Neural cell (in vitro differentiated cells): ENCODE measurements at regions not wholly inside any gene's neighbourhood (a gene's known extent, or its start where the extent isn't known, plus 50 kb on each side); places are given as distances from the start of the nearest gene placed in this dataset.

Source experiments
- H2AFZ ChIP-seq: fragments of 200-600, 300-800 bp; sonication (generic), shearing (Covaris generic); 2 replicates; pipeline ENCODE4 v1.6.0; 2014; ENCODE audit warnings: low read depth, mild to moderate bottlenecking, antibody characterized with exemption, low read length, moderate library complexity
- H3F3A ChIP-seq: fragments of 200-600 bp; shearing (Covaris generic); 2 replicates; pipeline ENCODE4 v1.6.1; 2016; ENCODE audit warnings: mild to moderate bottlenecking, moderate library complexity, mixed read lengths, antibody characterized with exemption, low read length; ENCODE audit not compliant: insufficient read depth, poor library complexity, severe bottlenecking
- H3K27ac ChIP-seq: fragments of 200-600, 300-800 bp; sonication (generic), shearing (Covaris generic); 2 replicates; pipeline ENCODE4 v1.5.1; 2014; ENCODE audit warnings: mild to moderate bottlenecking, low read length, moderate library complexity
- H3K27me3 ChIP-seq: fragments of 300-800, 200-600 bp; sonication (generic), shearing (Covaris generic); 2 replicates; pipeline ENCODE4 v1.6.0; 2014; ENCODE audit warnings: mild to moderate bottlenecking, low read depth, low read length, moderate library complexity; ENCODE audit not compliant: insufficient read depth
- H3K36me3 ChIP-seq: fragments of 300-800, 200-600 bp; sonication (generic), shearing (Covaris generic); 2 replicates; pipeline ENCODE4 v1.5.1; 2014; ENCODE audit warnings: mild to moderate bottlenecking, antibody characterized with exemption, low read length, moderate library complexity; ENCODE audit not compliant: insufficient read depth
- H3K4me2 ChIP-seq: fragments of 300-800, 200-600 bp; sonication (generic), shearing (Covaris generic); 2 replicates; pipeline ENCODE4 v1.6.0; 2014; ENCODE audit warnings: mild to moderate bottlenecking, low read length
- H3K4me3 ChIP-seq: fragments of 300-800, 200-600 bp; sonication (generic), shearing (Covaris generic); 2 replicates; pipeline ENCODE4 v1.5.1; 2014; ENCODE audit warnings: mild to moderate bottlenecking, low read length, moderate library complexity
- H3K79me2 ChIP-seq: fragments of 200-600 bp; shearing (Covaris generic); replicated peaks from 2 replicates; pipeline ENCODE4 v1.6.0; 2014; ENCODE audit warnings: mild to moderate bottlenecking, low read length, moderate library complexity; ENCODE audit not compliant: insufficient read depth
- H3K9ac ChIP-seq: fragments of 300-800, 200-600 bp; sonication (generic), shearing (Covaris generic); 2 replicates; pipeline ENCODE4 v1.6.1; 2016; ENCODE audit warnings: mild to moderate bottlenecking, low read length, mixed read lengths
- H3K9me2 ChIP-seq: fragments of 200-600 bp; shearing (Covaris generic); 2 replicates; pipeline ENCODE4 v1.6.1; 2016; ENCODE audit warnings: mild to moderate bottlenecking, low read length, mixed read lengths; ENCODE audit not compliant: insufficient read depth
- H3K9me3 ChIP-seq: fragments of 200-600, 300-800 bp; sonication (generic), shearing (Covaris generic); 2 replicates; pipeline ENCODE4 v1.6.1; 2016; ENCODE audit warnings: mild to moderate bottlenecking, mixed run types, low read length, moderate library complexity, mixed read lengths
- H4K20me1 ChIP-seq: fragments of 200-600 bp; shearing (Covaris generic); 2 replicates; pipeline ENCODE4 v1.6.1; 2016; ENCODE audit warnings: mild to moderate bottlenecking, mixed run types; ENCODE audit not compliant: insufficient read depth
- CTCF ChIP-seq: fragments of 450-650 bp; IDR thresholded peaks from 2 replicates; pipeline ENCODE4 v1.5.1; 2014; ENCODE audit warnings: antibody characterized with exemption, mild to moderate bottlenecking, moderate library complexity; ENCODE audit not compliant: poor library complexity, severe bottlenecking
- EP300 ChIP-seq: fragments of 450-650 bp; conservative IDR thresholded peaks from 2 replicates; pipeline ENCODE4 v1.6.1; 2014; ENCODE audit warnings: antibody characterized with exemption, mild to moderate bottlenecking, moderate library complexity; ENCODE audit not compliant: poor library complexity, severe bottlenecking
- EZH2 ChIP-seq: fragments of 200-600, 300-800 bp; shearing (Covaris generic), sonication (generic); IDR thresholded peaks from 2 replicates; pipeline ENCODE4 v1.6.1; 2014; ENCODE audit warnings: antibody characterized with exemption, low read length, borderline replicate concordance, mild to moderate bottlenecking; ENCODE audit not compliant: insufficient read depth, poor library complexity, severe bottlenecking
- MXI1 ChIP-seq: fragments of 450-650 bp; conservative IDR thresholded peaks from 2 replicates; pipeline ENCODE4 v1.6.1; 2014; ENCODE audit warnings: antibody characterized with exemption, mild to moderate bottlenecking; ENCODE audit not compliant: poor library complexity, severe bottlenecking
- POLR2AphosphoS5 ChIP-seq: IDR thresholded peaks from 2 replicates; pipeline ENCODE4 v1.6.1; 2012
- RAD21 ChIP-seq: fragments of 450-650 bp; conservative IDR thresholded peaks from 2 replicates; pipeline ENCODE4 v1.6.1; 2014; ENCODE audit warnings: antibody characterized with exemption, mild to moderate bottlenecking, moderate library complexity
- SMC3 ChIP-seq: fragments of 450-650 bp; conservative IDR thresholded peaks from 2 replicates; pipeline ENCODE4 v1.6.1; 2014; ENCODE audit warnings: antibody characterized with exemption, mild to moderate bottlenecking, moderate library complexity; ENCODE audit not compliant: poor library complexity
- TAF1 ChIP-seq: IDR thresholded peaks from 2 replicates; pipeline ENCODE4 v1.6.1; 2012; ENCODE audit warnings: low read depth
- TF ChIP-seq, protein P1 (sequence below): IDR thresholded peaks from 2 replicates; pipeline ENCODE4 v1.6.1; 2012; ENCODE audit warnings: borderline replicate concordance

DNA sequence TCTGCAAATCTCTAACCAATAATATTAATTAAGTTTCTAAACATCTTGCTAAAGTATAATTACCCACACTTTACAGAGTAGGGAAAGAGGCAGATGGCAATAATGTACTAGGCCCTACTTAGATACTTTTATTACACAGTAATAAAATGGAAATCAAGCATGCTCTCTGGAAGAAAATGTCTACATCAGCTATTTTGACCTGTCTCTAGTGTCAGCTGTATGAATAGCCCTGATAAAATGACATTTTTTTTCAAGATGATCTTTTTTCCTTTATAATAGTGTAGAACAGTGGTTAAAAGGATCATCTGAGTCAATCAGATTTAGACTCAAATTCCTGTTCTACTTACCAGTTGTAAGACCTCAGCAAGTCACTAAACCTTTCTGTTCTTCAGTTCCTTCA is 397.3 kb downstream of the GRB14 start:
- no peak overlapping the region for H2AFZ ChIP-seq
- H4K20me1 ChIP-seq = no peaks in the 10 kb centered on the region
- no peaks in the 10 kb centered on the region for H3K27me3 ChIP-seq
- H3K36me3 ChIP-seq = no peaks in the 10 kb centered on the region
- no peak overlapping the region for H3K27ac ChIP-seq
- no peak for TF ChIP-seq MXI1
- TF ChIP-seq EP300 = peak; percentile 62
- no peak overlapping the region for H3K4me2 ChIP-seq
- no peaks in the 10 kb centered on the region for H3K9me3 ChIP-seq
- no peaks in the 10 kb centered on the region for H3F3A ChIP-seq
- H3K4me3 ChIP-seq = no peak overlapping the region
- H3K79me2 ChIP-seq = no peaks in the 10 kb centered on the region
- no peak overlapping the region for H3K9ac ChIP-seq
- H3K9me2 ChIP-seq = no peaks in the 10 kb centered on the region

- Histone ChIP-seq H2AFZ (no peak overlapping the region), H3K27ac (no peak overlapping the region), H3K9me2 (no peaks in the 10 kb centered on the region), H3K4me2 (no peak overlapping the region), H3F3A (no peaks in the 10 kb centered on the region), H3K4me3 (no peak overlapping the region), H3K9ac (no peak overlapping the region), H3K36me3 (no peaks in the 10 kb centered on the region), H4K20me1 (no peaks in the 10 kb centered on the region), H3K27me3 (no peaks in the 10 kb centered on the region), H3K9me3 (no peaks in the 10 kb centered on the region), H3K79me2 (no peaks in the 10 kb centered on the region)
- TF ChIP-seq EZH2 = no peak
- no peak for TF ChIP-seq MXI1
- TF ChIP-seq EP300 = no peak
- no peak for TF ChIP-seq POLR2AphosphoS5
These were observed 399.8 kb downstream of the GRB14 start for GRCh38 chr2:164221473-164221872.

- Histone ChIP-seq H2AFZ (no peak overlapping the region), H3K27me3 (no peaks in the 10 kb centered on the region), H3K4me2 (no peak overlapping the region), H3K4me3 (no peak overlapping the region), H3K9me3 (no peaks in the 10 kb centered on the region), H3K27ac (no peak overlapping the region), H4K20me1 (no peaks in the 10 kb centered on the region), H3K9me2 (no peaks in the 10 kb centered on the region), H3F3A (no peaks in the 10 kb centered on the region), H3K79me2 (no peaks in the 10 kb centered on the region), H3K9ac (no peak overlapping the region), H3K36me3 (no peaks in the 10 kb centered on the region)
- no peak for TF ChIP-seq CTCF
- no peak for TF ChIP-seq EP300
- TF ChIP-seq EZH2 = no peak
- TF ChIP-seq MXI1 = no peak
- TF ChIP-seq POLR2AphosphoS5 = no peak
- no peak for TF ChIP-seq TAF1
- TF ChIP-seq, protein P1, sequence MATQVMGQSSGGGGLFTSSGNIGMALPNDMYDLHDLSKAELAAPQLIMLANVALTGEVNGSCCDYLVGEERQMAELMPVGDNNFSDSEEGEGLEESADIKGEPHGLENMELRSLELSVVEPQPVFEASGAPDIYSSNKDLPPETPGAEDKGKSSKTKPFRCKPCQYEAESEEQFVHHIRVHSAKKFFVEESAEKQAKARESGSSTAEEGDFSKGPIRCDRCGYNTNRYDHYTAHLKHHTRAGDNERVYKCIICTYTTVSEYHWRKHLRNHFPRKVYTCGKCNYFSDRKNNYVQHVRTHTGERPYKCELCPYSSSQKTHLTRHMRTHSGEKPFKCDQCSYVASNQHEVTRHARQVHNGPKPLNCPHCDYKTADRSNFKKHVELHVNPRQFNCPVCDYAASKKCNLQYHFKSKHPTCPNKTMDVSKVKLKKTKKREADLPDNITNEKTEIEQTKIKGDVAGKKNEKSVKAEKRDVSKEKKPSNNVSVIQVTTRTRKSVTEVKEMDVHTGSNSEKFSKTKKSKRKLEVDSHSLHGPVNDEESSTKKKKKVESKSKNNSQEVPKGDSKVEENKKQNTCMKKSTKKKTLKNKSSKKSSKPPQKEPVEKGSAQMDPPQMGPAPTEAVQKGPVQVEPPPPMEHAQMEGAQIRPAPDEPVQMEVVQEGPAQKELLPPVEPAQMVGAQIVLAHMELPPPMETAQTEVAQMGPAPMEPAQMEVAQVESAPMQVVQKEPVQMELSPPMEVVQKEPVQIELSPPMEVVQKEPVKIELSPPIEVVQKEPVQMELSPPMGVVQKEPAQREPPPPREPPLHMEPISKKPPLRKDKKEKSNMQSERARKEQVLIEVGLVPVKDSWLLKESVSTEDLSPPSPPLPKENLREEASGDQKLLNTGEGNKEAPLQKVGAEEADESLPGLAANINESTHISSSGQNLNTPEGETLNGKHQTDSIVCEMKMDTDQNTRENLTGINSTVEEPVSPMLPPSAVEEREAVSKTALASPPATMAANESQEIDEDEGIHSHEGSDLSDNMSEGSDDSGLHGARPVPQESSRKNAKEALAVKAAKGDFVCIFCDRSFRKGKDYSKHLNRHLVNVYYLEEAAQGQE = no peak
- TF ChIP-seq SMC3 = no peak
- TF ChIP-seq RAD21 = no peak
These were observed 401.0 kb downstream of the GRB14 start for GRCh38 chr2:164220265-164220664.
